ENCODE measurements at regions not wholly inside any gene's neighbourhood (a gene's known extent, or its start where the extent isn't known, plus 50 kb on each side); places are given as distances from the start of the nearest gene placed in this dataset.

- TF ChIP-seq EP300 (IDR thresholded peaks at IDR 0.05) (no peak), CTCF (IDR thresholded peaks at IDR 0.05) (no peak), POLR2A (IDR thresholded peaks at IDR 0.05) (no peak)
Observed at GRCh38 chr6:111982681-111983080, 71.2 kb upstream of the CCN6 start.

Data from stomach (tissue), 4 donors.